Body of pancreas (tissue), 4 donors: ENCODE measurements at regions not wholly inside any gene's neighbourhood (a gene's known extent, or its start where the extent isn't known, plus 50 kb on each side); places are given as distances from the start of the nearest gene placed in this dataset.

Source experiments
- ATAC-seq: fragments of 150-250 bp; one replicate; pipeline ENCODE4 v1.9.1; 2016
- DNase-seq, 4 donors: peaks; one replicate each; pipeline ENCODE4 v3.0.0-alpha.2; 2019
- H3K27ac ChIP-seq, 4 donors: fragments of 200-600 bp; sonication (generic); 1 replicate in 3 of 4; 2 replicates in 1 of 4; pipeline versions ENCODE4 v1.5.1 to v1.6.1; 2016 to 2019; ENCODE audit warnings: mild to moderate bottlenecking in 1 of 4, mixed read lengths in 1 of 4, moderate library complexity in 1 of 4
- H3K27me3 ChIP-seq, 2 donors: fragments of 200-600 bp; sonication (generic); one replicate each; pipeline ENCODE4 v1.6.0; 2016; ENCODE audit warnings: mild to moderate bottlenecking in 1 of 2
- H3K36me3 ChIP-seq, 2 donors: fragments of 200-600 bp; sonication (generic); replicated peaks in 1 of 2; 2 replicates each; pipeline ENCODE4 v1.5.1; 2016; ENCODE audit warnings: low read depth in 2 of 2; ENCODE audit not compliant: insufficient read depth in 1 of 2
- H3K4me1 ChIP-seq: fragments of 200-600 bp; sonication (generic); one replicate; pipeline ENCODE4 v1.6.0; 2016
- H3K4me3 ChIP-seq, 2 donors: fragments of 200-600 bp; sonication (generic); 1 replicate in 1 of 2; 2 replicates in 1 of 2; pipeline ENCODE4 v1.5.1; 2016 to 2019
- H3K9me3 ChIP-seq, 3 donors: fragments of 200-600 bp; sonication (generic); 1 replicate in 2 of 3; 2 replicates in 1 of 3; pipeline ENCODE4 v1.5.1; 2016
- POLR2A ChIP-seq, 3 donors: fragments of 450-650 bp; IDR thresholded peaks; one replicate each; pipeline ENCODE4 v1.6.1; 2016; ENCODE audit warnings: antibody characterized with exemption in 3 of 3, mild to moderate bottlenecking in 2 of 3
- WGBS, 2 donors: methylation state at CpG; one replicate each; pipeline ENCODE4 v1.1.5; 2017; 5-methylcytosine and 5-hydroxymethylcytosine counted together
- intact Hi-C: fragments of 100-400 bp; cut with DNase I; formaldehyde crosslinking; loops from one replicate; pipeline ENCODE4 v1.15.1; 2023
- TF ChIP-seq, protein P1 (sequence below), 7 experiments: fragments of 450-650 bp in 4 of 7; fragments of 200-600 bp in 3 of 7; sonication (generic) in 3 of 7; IDR thresholded peaks; one replicate each; pipeline ENCODE4 v1.5.1; 2016 to 2019; ENCODE audit warnings: antibody characterized with exemption in 7 of 7

DNA sequence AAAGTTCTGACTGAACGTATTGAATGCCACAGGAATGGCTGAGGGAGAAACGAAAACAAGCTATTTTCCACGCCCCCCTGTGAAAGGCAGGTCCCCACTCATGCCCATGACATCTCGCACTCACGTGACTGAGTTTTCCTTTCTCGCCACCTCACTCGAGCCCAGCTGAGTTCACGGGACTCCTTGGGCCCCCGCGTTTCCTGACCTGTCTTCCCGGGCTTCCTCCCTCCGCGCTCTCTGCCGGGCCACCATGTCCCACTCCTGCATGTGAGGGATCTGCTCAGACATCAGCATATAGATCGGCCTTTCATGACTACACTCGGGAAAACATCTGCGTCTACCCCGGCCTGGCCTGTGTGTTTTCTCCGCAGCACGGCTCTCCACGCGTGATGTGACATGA, 226.0 kb upstream of the ADARB2 start:
- no peak overlapping the region for H3K4me3 ChIP-seq
- DNase-seq (no peak), ATAC-seq (no peak)
- TF ChIP-seq, protein P1, sequence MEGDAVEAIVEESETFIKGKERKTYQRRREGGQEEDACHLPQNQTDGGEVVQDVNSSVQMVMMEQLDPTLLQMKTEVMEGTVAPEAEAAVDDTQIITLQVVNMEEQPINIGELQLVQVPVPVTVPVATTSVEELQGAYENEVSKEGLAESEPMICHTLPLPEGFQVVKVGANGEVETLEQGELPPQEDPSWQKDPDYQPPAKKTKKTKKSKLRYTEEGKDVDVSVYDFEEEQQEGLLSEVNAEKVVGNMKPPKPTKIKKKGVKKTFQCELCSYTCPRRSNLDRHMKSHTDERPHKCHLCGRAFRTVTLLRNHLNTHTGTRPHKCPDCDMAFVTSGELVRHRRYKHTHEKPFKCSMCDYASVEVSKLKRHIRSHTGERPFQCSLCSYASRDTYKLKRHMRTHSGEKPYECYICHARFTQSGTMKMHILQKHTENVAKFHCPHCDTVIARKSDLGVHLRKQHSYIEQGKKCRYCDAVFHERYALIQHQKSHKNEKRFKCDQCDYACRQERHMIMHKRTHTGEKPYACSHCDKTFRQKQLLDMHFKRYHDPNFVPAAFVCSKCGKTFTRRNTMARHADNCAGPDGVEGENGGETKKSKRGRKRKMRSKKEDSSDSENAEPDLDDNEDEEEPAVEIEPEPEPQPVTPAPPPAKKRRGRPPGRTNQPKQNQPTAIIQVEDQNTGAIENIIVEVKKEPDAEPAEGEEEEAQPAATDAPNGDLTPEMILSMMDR (IDR thresholded peaks at IDR 0.05) = no peak
- no peak overlapping the region for H3K27ac ChIP-seq
- H3K27me3 ChIP-seq = no peaks in the 10 kb centered on the region
- 80 to 86% methylated on average over 22 of the region's 22 CpGs for WGBS, 2 donors
- no peaks in the 10 kb centered on the region for H3K36me3 ChIP-seq
- intact Hi-C loops = no loop called here
- H3K9me3 ChIP-seq = no peaks in the 10 kb centered on the region
- no peaks in the 10 kb centered on the region for H3K4me1 ChIP-seq

DNA sequence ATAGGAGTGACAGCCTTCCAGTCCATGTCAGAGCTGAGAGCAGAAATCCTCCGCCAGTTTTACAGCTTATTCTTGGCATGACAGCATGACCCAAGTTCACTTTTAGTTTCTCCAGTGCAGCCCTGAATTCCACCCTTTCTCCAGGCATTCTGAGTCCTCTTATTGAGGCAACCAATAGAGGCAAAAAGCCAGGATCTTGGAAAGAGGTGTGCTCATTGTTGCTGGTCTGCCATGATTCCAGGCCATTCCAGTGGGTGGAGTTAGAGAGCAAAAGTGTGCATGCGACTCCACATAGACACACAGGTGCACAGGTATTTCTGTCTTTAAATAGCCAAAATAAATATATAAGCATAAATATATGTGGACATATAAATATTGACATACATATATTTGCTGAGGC, 224.7 kb upstream of the ADARB2 start:
- Histone ChIP-seq H3K36me3 (no peaks in the 10 kb centered on the region), H3K9me3 (no peaks in the 10 kb centered on the region), H3K4me1 (no peaks in the 10 kb centered on the region), H3K27me3 (no peaks in the 10 kb centered on the region), H3K27ac (no peak overlapping the region), H3K4me3 (no peak overlapping the region)
- no peak for ATAC-seq
- DNase-seq = no peak
- intact Hi-C loops = no loop called here
- 54 to 60% methylated on average over 2 of the region's 2 CpGs for WGBS, 2 donors
- TF ChIP-seq, protein P1 (IDR thresholded peaks at IDR 0.05) = no peak
- no peak for TF ChIP-seq POLR2A (IDR thresholded peaks at IDR 0.05)

GRCh38 chr10:1960982-1961381, 223.7 kb upstream of the ADARB2 start:
- Histone ChIP-seq H3K9me3 (no peaks in the 10 kb centered on the region), H3K4me1 (no peaks in the 10 kb centered on the region), H3K36me3 (no peaks in the 10 kb centered on the region), H3K27me3 (no peaks in the 10 kb centered on the region), H3K27ac (no peak overlapping the region), H3K4me3 (no peak overlapping the region)
- DNase-seq (no peak), ATAC-seq (no peak)
- intact Hi-C loops = no loop called here
- 71 to 93% methylated on average over 2 of the region's 2 CpGs for WGBS, 2 donors
- no peak for TF ChIP-seq POLR2A (IDR thresholded peaks at IDR 0.05)
- TF ChIP-seq, protein P1 (IDR thresholded peaks at IDR 0.05) = no peak

DNA sequence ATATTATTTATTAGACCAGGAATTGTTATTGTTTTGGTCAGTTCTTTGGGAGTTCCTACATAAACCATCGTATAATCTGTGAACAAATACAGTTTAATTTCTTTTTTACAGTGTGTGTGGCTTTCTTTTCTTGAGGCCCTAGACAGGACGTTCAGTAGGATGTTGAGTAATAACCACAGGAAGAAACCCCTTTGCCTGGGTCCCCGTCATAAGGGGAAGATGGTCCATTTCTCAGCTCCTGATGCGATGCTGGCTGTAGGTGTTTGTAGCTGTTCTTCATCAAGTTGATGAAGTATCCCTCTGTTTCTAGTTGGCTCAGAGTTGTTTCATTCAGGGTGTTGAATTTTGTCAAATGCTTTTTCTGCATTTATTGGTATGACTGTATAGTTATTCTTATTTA, 219.7 kb upstream of the ADARB2 start:
- H3K4me1 ChIP-seq = no peaks in the 10 kb centered on the region
- no peaks in the 10 kb centered on the region for H3K9me3 ChIP-seq
- no peak for ATAC-seq
- H3K36me3 ChIP-seq = no peaks in the 10 kb centered on the region
- no peak overlapping the region for H3K4me3 ChIP-seq
- no peaks in the 10 kb centered on the region for H3K27me3 ChIP-seq
- TF ChIP-seq, protein P1 (IDR thresholded peaks at IDR 0.05) = no peak
- no peak for TF ChIP-seq POLR2A (IDR thresholded peaks at IDR 0.05)
- 59 to 67% methylated on average over 4 of the region's 4 CpGs for WGBS, 2 donors
- intact Hi-C loops = no loop called here
- H3K27ac ChIP-seq = no peak overlapping the region
- no peak for DNase-seq

- Histone ChIP-seq H3K4me3 (no peak overlapping the region), H3K36me3 (no peaks in the 10 kb centered on the region), H3K27me3 (no peaks in the 10 kb centered on the region), H3K27ac (no peak overlapping the region), H3K4me1 (no peaks in the 10 kb centered on the region), H3K9me3 (no peaks in the 10 kb centered on the region)
- ATAC-seq (no peak), DNase-seq (no peak)
- intact Hi-C loops = no loop called here
- TF ChIP-seq, protein P1 (IDR thresholded peaks at IDR 0.05) = no peak
- no peak for TF ChIP-seq POLR2A (IDR thresholded peaks at IDR 0.05)
- 8 to 14% methylated on average over 3 of the region's 3 CpGs for WGBS, 2 donors
Observed at GRCh38 chr10:1954300-1954699, 217.0 kb upstream of the ADARB2 start.
